ENCODE measurements at regions not wholly inside any gene's neighbourhood (a gene's known extent, or its start where the extent isn't known, plus 50 kb on each side); places are given as distances from the start of the nearest gene placed in this dataset.

DNA sequence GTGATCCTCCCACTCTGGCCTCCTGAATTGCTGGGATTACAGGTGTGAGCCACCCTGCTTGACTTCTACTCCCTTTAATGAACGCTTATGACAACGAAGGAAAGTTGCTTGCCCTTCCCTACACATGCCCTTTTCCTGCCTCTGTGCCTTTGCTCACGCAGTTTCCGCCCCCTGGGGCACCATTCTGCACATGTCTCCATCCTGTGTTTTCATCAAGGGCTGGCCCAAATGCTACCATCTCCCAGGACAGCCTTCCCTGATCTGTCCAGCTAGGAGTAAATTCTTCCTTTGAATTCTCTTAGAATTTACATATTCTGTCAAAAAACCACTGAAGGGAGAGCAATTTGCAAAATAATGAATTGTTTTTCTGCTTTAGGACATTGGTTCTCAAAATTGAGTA, 50.0 kb upstream of the KMT2C start:
- Mint-ChIP-seq H3K27ac (ENCODE audit: unreplicated experiment) (no peak overlapping the region), H3K4me1 (ENCODE audit: low read depth, unreplicated experiment) (no peaks in the 10 kb centered on the region), H3K4me3 (ENCODE audit: unreplicated experiment) (no peak overlapping the region), H3K36me3 (ENCODE audit: low read depth, unreplicated experiment) (no peaks in the 10 kb centered on the region), H3K9me3 (ENCODE audit: unreplicated experiment) (no peaks in the 10 kb centered on the region), H3K27me3 (ENCODE audit: low read depth, unreplicated experiment) (no peaks in the 10 kb centered on the region)
- H3K4me2 ChIP-seq (ENCODE audit: low read length), result no peak overlapping the region
- H3K79me2 ChIP-seq (ENCODE audit: insufficient read depth, low read length), result no peaks in the 10 kb centered on the region
- no peak for FAIRE-seq
- no peaks in the 10 kb centered on the region for H4K20me1 ChIP-seq (ENCODE audit: insufficient read depth, low read length)
- H3K36me3 ChIP-seq (ENCODE audit: insufficient read depth, low read length), result no peaks in the 10 kb centered on the region
- no peak overlapping the region for H3K4me3 ChIP-seq (ENCODE audit: insufficient read depth, low read depth, low read length)
- H3K9ac ChIP-seq (ENCODE audit: low read length), result no peak overlapping the region
- DNase-seq (ENCODE audit: low read depth), result no peak
- TF ChIP-seq, protein P1, sequence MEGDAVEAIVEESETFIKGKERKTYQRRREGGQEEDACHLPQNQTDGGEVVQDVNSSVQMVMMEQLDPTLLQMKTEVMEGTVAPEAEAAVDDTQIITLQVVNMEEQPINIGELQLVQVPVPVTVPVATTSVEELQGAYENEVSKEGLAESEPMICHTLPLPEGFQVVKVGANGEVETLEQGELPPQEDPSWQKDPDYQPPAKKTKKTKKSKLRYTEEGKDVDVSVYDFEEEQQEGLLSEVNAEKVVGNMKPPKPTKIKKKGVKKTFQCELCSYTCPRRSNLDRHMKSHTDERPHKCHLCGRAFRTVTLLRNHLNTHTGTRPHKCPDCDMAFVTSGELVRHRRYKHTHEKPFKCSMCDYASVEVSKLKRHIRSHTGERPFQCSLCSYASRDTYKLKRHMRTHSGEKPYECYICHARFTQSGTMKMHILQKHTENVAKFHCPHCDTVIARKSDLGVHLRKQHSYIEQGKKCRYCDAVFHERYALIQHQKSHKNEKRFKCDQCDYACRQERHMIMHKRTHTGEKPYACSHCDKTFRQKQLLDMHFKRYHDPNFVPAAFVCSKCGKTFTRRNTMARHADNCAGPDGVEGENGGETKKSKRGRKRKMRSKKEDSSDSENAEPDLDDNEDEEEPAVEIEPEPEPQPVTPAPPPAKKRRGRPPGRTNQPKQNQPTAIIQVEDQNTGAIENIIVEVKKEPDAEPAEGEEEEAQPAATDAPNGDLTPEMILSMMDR (IDR thresholded peaks at IDR 0.05; ENCODE audit: insufficient read depth, low read depth, low read length), result no peak
- TF ChIP-seq EZH2 (IDR thresholded peaks at IDR 0.05; ENCODE audit: insufficient read depth, low read length), result no peak
- no peak overlapping the region for H2AFZ ChIP-seq (ENCODE audit: low read depth, low read length)
- H3K27ac ChIP-seq (ENCODE audit: low read depth, low read length), result no peak overlapping the region
- no peaks in the 10 kb centered on the region for H3K4me1 ChIP-seq (ENCODE audit: insufficient read depth, low read length)
- H3K9me3 ChIP-seq (ENCODE audit: insufficient read depth, low read depth, low read length), result no peaks in the 10 kb centered on the region
- H3K27me3 ChIP-seq (ENCODE audit: insufficient read depth, low read length), result no peaks in the 10 kb centered on the region
